ENCODE measurements at regions not wholly inside any gene's neighbourhood (a gene's known extent, or its start where the extent isn't known, plus 50 kb on each side); places are given as distances from the start of the nearest gene placed in this dataset.

GRCh38 chr18:41036346-41036745, 918.7 kb upstream of the PIK3C3 start:
- H3K4me3 Mint-ChIP-seq = no peak overlapping the region
- H3K36me3 Mint-ChIP-seq (ENCODE audit: low read depth) = no peaks in the 10 kb centered on the region
- no peak overlapping the region for H3K27ac Mint-ChIP-seq
- H3K9me3 Mint-ChIP-seq = peaks cover 15% of the 10 kb centered on the region
- no peaks in the 10 kb centered on the region for H3K4me1 Mint-ChIP-seq (ENCODE audit: low read depth)
- H3K27me3 Mint-ChIP-seq (ENCODE audit: low read depth) = no peaks in the 10 kb centered on the region

- Mint-ChIP-seq H3K36me3 (ENCODE audit: low read depth) (no peaks in the 10 kb centered on the region), H3K27ac (no peak overlapping the region), H3K4me3 (no peak overlapping the region), H3K27me3 (ENCODE audit: low read depth) (no peaks in the 10 kb centered on the region), H3K9me3 (peaks cover 15% of the 10 kb centered on the region), H3K4me1 (ENCODE audit: low read depth) (no peaks in the 10 kb centered on the region)
These were observed 920.6 kb upstream of the PIK3C3 start for GRCh38 chr18:41034413-41034812.

- Mint-ChIP-seq H3K27me3 (ENCODE audit: low read depth) (no peaks in the 10 kb centered on the region), H3K4me1 (ENCODE audit: low read depth) (no peaks in the 10 kb centered on the region), H3K9me3 (no peaks in the 10 kb centered on the region), H3K36me3 (ENCODE audit: low read depth) (no peaks in the 10 kb centered on the region), H3K4me3 (no peak overlapping the region), H3K27ac (no peak overlapping the region)
These were observed 929.4 kb upstream of the PIK3C3 start for GRCh38 chr18:41025666-41026065.

GRCh38 chr18:41024792-41025191, 930.2 kb upstream of the PIK3C3 start:
- Mint-ChIP-seq H3K27ac (no peak overlapping the region), H3K9me3 (no peaks in the 10 kb centered on the region), H3K36me3 (ENCODE audit: low read depth) (no peaks in the 10 kb centered on the region), H3K4me3 (no peak overlapping the region), H3K27me3 (ENCODE audit: low read depth) (no peaks in the 10 kb centered on the region), H3K4me1 (ENCODE audit: low read depth) (no peaks in the 10 kb centered on the region)

- no peaks in the 10 kb centered on the region for H3K9me3 Mint-ChIP-seq
- H3K36me3 Mint-ChIP-seq (ENCODE audit: low read depth) = no peaks in the 10 kb centered on the region
- no peaks in the 10 kb centered on the region for H3K4me1 Mint-ChIP-seq (ENCODE audit: low read depth)
- no peaks in the 10 kb centered on the region for H3K27me3 Mint-ChIP-seq (ENCODE audit: low read depth)
- H3K4me3 Mint-ChIP-seq = no peak overlapping the region
- H3K27ac Mint-ChIP-seq = no peak overlapping the region
These were observed 932.5 kb upstream of the PIK3C3 start for GRCh38 chr18:41022484-41022883.

- no peak overlapping the region for H3K27ac Mint-ChIP-seq
- no peak overlapping the region for H3K4me3 Mint-ChIP-seq
- H3K36me3 Mint-ChIP-seq (ENCODE audit: low read depth) = no peaks in the 10 kb centered on the region
- H3K4me1 Mint-ChIP-seq (ENCODE audit: low read depth) = no peaks in the 10 kb centered on the region
- H3K27me3 Mint-ChIP-seq (ENCODE audit: low read depth) = no peaks in the 10 kb centered on the region
- no peaks in the 10 kb centered on the region for H3K9me3 Mint-ChIP-seq
These were observed 933.9 kb upstream of the PIK3C3 start for GRCh38 chr18:41021089-41021488.

GRCh38 chr18:41012194-41012593, 942.8 kb upstream of the PIK3C3 start:
- Mint-ChIP-seq H3K4me3 (no peak overlapping the region), H3K27me3 (ENCODE audit: low read depth) (no peaks in the 10 kb centered on the region), H3K4me1 (ENCODE audit: low read depth) (no peaks in the 10 kb centered on the region), H3K27ac (no peak overlapping the region), H3K36me3 (ENCODE audit: low read depth) (no peaks in the 10 kb centered on the region), H3K9me3 (peaks cover 11% of the 10 kb centered on the region)

GRCh38 chr18:41009926-41010325, 945.1 kb upstream of the PIK3C3 start:
- no peaks in the 10 kb centered on the region for H3K27me3 Mint-ChIP-seq (ENCODE audit: low read depth)
- H3K9me3 Mint-ChIP-seq = peaks cover 7% of the 10 kb centered on the region
- H3K27ac Mint-ChIP-seq = no peak overlapping the region
- no peak overlapping the region for H3K4me3 Mint-ChIP-seq
- H3K4me1 Mint-ChIP-seq (ENCODE audit: low read depth) = no peaks in the 10 kb centered on the region
- no peaks in the 10 kb centered on the region for H3K36me3 Mint-ChIP-seq (ENCODE audit: low read depth)

GRCh38 chr18:41004324-41004723, 950.7 kb upstream of the PIK3C3 start:
- Mint-ChIP-seq H3K4me3 (no peak overlapping the region), H3K27me3 (ENCODE audit: low read depth) (no peaks in the 10 kb centered on the region), H3K4me1 (ENCODE audit: low read depth) (no peaks in the 10 kb centered on the region), H3K27ac (no peak overlapping the region), H3K9me3 (peaks cover 8% of the 10 kb centered on the region), H3K36me3 (ENCODE audit: low read depth) (no peaks in the 10 kb centered on the region)

GRCh38 chr18:40995529-40995928, 959.5 kb upstream of the PIK3C3 start:
- H3K27me3 Mint-ChIP-seq (ENCODE audit: low read depth) = no peaks in the 10 kb centered on the region
- no peaks in the 10 kb centered on the region for H3K36me3 Mint-ChIP-seq (ENCODE audit: low read depth)
- H3K27ac Mint-ChIP-seq = no peak overlapping the region
- H3K4me3 Mint-ChIP-seq = no peak overlapping the region
- H3K9me3 Mint-ChIP-seq = peaks cover 12% of the 10 kb centered on the region
- H3K4me1 Mint-ChIP-seq (ENCODE audit: low read depth) = no peaks in the 10 kb centered on the region

- Mint-ChIP-seq H3K27me3 (ENCODE audit: low read depth) (no peaks in the 10 kb centered on the region), H3K36me3 (ENCODE audit: low read depth) (no peaks in the 10 kb centered on the region), H3K9me3 (peaks cover 4% of the 10 kb centered on the region), H3K4me3 (no peak overlapping the region), H3K4me1 (ENCODE audit: low read depth) (no peaks in the 10 kb centered on the region), H3K27ac (no peak overlapping the region)
These were observed 961.7 kb upstream of the PIK3C3 start for GRCh38 chr18:40993363-40993762.

- H3K4me3 Mint-ChIP-seq = no peak overlapping the region
- H3K27me3 Mint-ChIP-seq (ENCODE audit: low read depth) = no peaks in the 10 kb centered on the region
- no peak overlapping the region for H3K27ac Mint-ChIP-seq
- H3K9me3 Mint-ChIP-seq = no peaks in the 10 kb centered on the region
- H3K4me1 Mint-ChIP-seq (ENCODE audit: low read depth) = no peaks in the 10 kb centered on the region
- H3K36me3 Mint-ChIP-seq (ENCODE audit: low read depth) = no peaks in the 10 kb centered on the region
These were observed 967.5 kb upstream of the PIK3C3 start for GRCh38 chr18:40987581-40987980.

GRCh38 chr18:40985436-40985835, 969.6 kb upstream of the PIK3C3 start:
- Mint-ChIP-seq H3K27me3 (ENCODE audit: low read depth) (no peaks in the 10 kb centered on the region), H3K9me3 (no peaks in the 10 kb centered on the region), H3K4me3 (no peak overlapping the region), H3K27ac (no peak overlapping the region), H3K4me1 (ENCODE audit: low read depth) (no peaks in the 10 kb centered on the region), H3K36me3 (ENCODE audit: low read depth) (no peaks in the 10 kb centered on the region)

- Mint-ChIP-seq H3K27ac (no peak overlapping the region), H3K4me3 (no peak overlapping the region), H3K36me3 (ENCODE audit: low read depth) (no peaks in the 10 kb centered on the region), H3K4me1 (ENCODE audit: low read depth) (no peaks in the 10 kb centered on the region), H3K27me3 (ENCODE audit: low read depth) (no peaks in the 10 kb centered on the region), H3K9me3 (no peaks in the 10 kb centered on the region)
These were observed 970.2 kb upstream of the PIK3C3 start for GRCh38 chr18:40984856-40985255.

GRCh38 chr18:40983835-40984234, 971.2 kb upstream of the PIK3C3 start:
- Mint-ChIP-seq H3K4me1 (ENCODE audit: low read depth) (no peaks in the 10 kb centered on the region), H3K27me3 (ENCODE audit: low read depth) (no peaks in the 10 kb centered on the region), H3K27ac (no peak overlapping the region), H3K9me3 (peaks cover 3% of the 10 kb centered on the region), H3K4me3 (no peak overlapping the region), H3K36me3 (ENCODE audit: low read depth) (no peaks in the 10 kb centered on the region)

GRCh38 chr18:40980171-40980570, 974.9 kb upstream of the PIK3C3 start:
- H3K27ac Mint-ChIP-seq = no peak overlapping the region
- no peaks in the 10 kb centered on the region for H3K27me3 Mint-ChIP-seq (ENCODE audit: low read depth)
- no peaks in the 10 kb centered on the region for H3K36me3 Mint-ChIP-seq (ENCODE audit: low read depth)
- H3K4me3 Mint-ChIP-seq = no peak overlapping the region
- no peaks in the 10 kb centered on the region for H3K4me1 Mint-ChIP-seq (ENCODE audit: low read depth)
- H3K9me3 Mint-ChIP-seq = peaks cover 3% of the 10 kb centered on the region

Data from T-helper 1 cell treated with Interleukin-12 subunit alpha and Interleukin-12 subunit beta and Interleukin-4 antibody, amounts not matched to agents 30 μg/mL and 1 μg/mL, for 36 hours (primary cell).